HG03095 (cell line): ENCODE measurements at regions not wholly inside any gene's neighbourhood (a gene's known extent, or its start where the extent isn't known, plus 50 kb on each side); places are given as distances from the start of the nearest gene placed in this dataset.

Experiments
- ATAC-seq: cut with Tn5 transposase; IDR thresholded peaks from one replicate; pipeline ENCODE4 v1.9.1; 2021; ENCODE audit warnings: moderate library complexity; ENCODE audit not compliant: unreplicated experiment

DNA sequence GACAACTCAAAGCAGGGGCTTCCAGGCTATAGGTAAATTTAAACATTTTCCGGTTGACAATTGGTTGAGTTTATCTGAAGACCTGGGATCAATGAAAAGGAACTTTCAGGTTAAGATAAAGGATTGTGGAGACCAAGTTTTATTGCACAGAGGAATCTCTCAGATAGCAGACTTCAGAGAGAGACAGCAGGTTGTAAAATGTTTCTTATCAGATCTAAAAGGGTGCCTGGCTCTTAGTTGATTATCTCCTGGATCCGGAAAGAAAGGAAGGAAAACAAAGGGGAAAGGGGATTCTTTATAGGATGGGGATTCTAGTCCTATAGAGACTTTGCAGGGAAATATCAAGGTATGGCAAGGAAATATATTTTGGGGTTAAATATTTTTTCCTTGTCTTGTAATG is 951.3 kb upstream of the SEMA6D start:
- ATAC-seq = no peak

DNA sequence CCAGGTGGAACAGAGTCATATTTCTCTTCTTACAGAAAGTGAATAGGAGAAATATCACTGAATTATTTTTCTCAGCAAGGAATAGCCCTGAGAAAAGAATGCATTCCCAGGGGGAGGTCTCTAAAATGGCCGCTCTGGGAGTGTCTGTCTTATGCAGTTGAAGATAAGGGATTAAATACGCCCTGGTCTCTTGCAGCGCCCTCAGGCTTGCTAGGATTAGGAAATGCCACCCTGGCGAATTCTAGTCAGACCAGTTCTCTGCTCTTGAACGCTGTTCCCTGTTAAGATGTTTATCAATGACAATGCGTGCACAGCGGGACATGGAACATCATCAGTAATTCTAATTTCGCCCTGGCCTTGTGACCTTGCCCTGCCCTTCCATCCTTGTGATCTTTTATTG is 949.0 kb upstream of the SEMA6D start:
- ATAC-seq = no peak

GRCh38 chr15:46773016-46773415 is 944.3 kb upstream of the SEMA6D start:
- ATAC-seq = no peak

- ATAC-seq = no peak
These were observed 938.4 kb upstream of the SEMA6D start for GRCh38 chr15:46778876-46779275.

DNA sequence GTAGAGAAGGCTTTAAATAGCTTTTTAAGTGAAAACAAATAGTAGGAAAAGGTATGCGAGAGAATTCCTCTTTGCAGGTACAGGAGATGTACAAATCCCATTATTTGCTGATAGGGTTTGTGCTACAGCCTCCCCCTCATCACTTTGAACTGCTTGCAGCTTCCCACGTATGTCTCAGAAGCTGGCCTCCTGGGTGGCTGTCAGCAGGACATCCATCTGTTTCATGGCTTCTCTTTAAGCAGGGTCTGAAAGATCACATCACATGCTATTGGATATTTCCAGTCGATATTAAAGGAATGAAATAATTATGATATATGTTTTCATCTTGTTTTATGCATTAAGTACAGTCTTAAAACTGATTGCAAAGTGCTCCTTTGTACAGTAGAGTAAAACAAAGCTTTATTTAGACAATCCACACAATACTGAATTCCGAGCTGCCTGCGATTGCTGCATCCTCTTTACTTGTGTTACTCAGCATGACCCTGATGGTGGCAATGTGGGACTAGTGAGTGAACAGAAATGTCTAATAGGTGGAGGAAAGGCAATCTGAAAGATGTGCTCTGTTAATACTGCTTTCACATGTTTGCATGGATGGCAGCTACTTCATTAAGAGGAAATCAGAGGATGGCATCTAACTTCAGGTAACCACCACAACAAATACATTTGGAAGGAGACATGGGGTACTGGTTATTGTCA is 930.6 kb upstream of the SEMA6D start:
- no peak for ATAC-seq

DNA sequence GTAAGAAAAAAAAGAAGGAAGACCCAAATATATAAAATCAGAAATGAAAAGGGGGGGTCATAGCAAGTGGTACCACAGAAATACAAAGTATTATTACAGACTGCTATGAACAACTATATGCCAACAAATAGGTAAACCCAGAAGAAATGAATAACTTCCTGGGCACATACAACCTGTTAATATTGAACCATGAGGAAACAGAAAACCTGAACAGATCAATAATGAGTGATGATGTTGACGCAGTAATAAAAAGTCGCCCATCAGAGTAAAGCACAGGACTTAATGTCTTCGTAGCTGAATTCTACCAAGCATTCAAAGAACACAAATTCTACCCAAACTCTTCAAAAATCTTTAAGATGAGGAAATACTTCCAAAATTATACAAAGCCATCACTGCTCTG is 921.6 kb upstream of the SEMA6D start:
- no peak for ATAC-seq

DNA sequence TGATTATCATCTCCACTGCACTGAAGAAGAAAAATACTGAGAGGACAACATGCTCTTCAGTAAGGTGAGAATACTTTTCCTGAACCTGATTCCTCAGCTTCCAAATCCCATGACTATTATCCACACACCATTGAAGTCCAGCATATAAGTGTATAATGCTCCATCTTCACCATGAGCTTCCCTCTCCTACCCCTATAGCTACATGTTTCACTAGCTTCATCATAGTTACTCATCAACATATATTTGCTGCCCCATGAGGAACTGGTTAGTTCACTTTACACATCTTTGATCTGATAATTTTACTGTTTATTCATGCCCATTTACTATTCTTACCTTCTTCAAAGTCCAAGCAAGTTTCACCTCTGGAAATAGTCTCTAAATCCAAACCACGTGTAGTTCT is 908.5 kb upstream of the SEMA6D start:
- ATAC-seq = no peak

GRCh38 chr15:46815240-46815639 is 902.1 kb upstream of the SEMA6D start:
- ATAC-seq = no peak

- ATAC-seq = no peak
These were observed 901.5 kb upstream of the SEMA6D start for GRCh38 chr15:46815765-46816164.

GRCh38 chr15:46848704-46849103 is 868.6 kb upstream of the SEMA6D start:
- ATAC-seq = no peak

- ATAC-seq = no peak
These were observed 863.7 kb upstream of the SEMA6D start for GRCh38 chr15:46853600-46853999.

- no peak for ATAC-seq
These were observed 862.7 kb upstream of the SEMA6D start for GRCh38 chr15:46854564-46854963.

DNA sequence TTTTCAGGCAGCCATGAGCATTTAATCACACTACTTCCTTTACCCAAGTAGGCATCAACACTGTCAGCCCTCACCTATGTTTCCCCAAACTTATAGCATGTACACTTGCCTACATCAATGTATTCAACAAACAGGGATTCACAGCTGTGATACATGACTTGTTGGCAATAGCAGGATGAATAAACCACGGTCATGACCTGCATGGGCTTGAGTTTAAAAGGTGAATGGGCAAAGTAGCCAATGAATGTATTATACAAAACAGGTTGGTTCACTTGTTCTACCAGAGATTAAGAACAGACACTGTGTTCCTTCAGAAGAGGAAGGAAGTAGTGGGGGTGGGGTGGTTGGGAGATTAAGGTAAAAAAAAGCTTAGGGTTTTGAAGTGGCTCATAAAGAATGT is 861.9 kb upstream of the SEMA6D start:
- no peak for ATAC-seq

DNA sequence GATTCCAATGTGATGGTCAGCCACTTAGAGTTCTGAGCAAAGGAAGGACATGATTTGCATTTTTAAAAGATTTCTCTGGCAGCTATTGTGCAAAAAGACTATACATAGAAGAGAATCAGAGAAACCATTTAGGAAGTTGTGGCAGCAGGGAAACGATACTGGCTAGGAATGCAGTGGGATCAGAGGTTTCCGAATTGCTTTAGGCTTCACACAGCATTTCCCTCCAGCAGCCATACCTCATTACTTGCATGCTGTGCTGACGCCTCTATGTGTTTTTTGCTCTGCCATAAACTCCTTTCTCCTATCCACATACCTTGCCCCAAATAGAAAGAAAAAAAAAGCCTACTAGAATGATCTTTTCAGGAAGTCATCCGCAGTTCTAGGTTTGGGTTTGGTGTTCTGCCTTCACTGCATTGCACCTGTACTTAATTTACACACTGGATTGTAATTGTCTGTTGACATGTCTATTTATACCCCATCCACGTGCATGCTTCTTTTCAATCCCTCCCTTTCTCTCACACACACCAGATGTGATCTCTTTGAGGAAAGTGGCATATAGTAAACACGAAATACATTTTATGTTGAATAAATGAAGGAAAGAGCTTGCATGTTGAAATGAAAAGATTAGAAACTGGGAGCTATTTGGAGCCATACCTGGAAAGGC is 860.3 kb upstream of the SEMA6D start:
- ATAC-seq = no peak

DNA sequence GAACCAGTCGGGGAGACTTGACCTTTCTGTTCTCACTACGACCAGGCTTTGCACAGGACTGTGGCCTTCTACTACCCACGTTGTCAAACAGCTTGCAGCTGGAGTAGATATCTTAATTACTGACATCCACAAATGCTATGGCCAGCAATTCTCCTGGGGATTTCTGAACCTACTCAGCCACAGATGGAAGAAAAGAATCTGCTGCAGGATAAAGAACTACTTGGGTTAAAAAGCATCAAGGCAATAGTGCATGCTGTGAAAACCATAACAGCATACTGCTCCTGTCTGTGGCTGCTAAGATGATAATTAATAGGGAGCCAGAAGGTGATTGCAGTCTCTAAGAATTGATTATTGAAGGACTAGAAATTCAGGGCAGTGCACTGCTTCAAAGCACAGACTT is 859.2 kb upstream of the SEMA6D start:
- ATAC-seq = no peak

DNA sequence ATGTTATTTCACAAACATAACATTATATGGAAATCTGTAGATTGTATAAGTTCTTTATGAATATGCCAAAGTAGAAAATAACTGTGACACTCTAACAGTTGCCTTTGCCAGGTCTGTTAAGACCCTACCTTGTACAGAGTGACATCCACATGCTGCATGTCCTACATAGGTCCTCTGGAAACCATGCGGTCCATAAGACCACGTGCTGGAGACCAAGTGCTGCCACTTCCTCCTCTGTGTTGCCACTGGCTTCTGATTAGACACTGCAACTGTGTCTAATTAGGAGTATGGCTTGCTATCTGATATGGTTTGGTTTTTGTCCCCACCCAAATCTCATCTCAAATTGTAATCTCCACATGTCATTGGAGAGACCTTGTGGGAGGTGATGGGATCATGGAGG is 855.5 kb upstream of the SEMA6D start:
- no peak for ATAC-seq

DNA sequence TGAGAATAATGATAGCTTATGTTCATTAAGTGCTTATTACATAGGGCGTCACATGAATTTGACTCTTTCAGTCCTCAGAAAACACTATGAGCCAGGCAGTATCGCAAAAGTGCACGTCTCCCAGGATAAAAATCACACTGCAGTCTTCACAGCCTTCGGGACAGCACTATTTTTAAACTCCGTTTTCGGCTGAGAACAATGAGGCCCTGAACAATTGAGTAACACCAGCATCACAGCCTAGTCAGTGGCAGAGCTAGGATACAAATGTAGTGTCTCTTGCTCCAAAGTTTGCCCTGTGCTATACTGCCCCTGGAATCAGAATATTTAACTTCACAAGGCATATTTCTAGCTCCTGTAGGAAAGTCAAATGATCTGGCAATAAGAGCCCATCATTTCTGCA is 852.1 kb upstream of the SEMA6D start:
- no peak for ATAC-seq

- ATAC-seq = no peak
These were observed 844.9 kb upstream of the SEMA6D start for GRCh38 chr15:46872286-46872980.

DNA sequence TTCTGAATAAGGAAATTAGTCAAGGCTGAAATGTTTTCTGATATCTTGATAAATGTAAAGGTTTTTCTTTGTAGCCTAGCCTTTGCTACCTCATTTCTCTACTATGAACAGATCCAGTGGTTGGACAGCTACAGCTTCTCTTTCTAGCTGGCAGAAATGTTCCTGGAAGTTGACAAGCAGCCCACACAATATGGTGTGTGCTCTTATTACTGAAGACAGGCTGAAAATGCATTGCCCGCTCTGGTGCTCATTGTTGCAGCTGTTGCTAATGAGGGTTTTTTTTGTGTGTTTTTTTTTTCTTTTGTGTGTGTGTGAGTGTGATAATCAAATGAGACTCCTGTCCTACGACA is 844.3 kb upstream of the SEMA6D start:
- ATAC-seq = no peak

GRCh38 chr15:46879032-46879770 is 838.1 kb upstream of the SEMA6D start:
- ATAC-seq = no peak

- ATAC-seq = no peak
These were observed 836.5 kb upstream of the SEMA6D start for GRCh38 chr15:46880791-46881190.
